Keratinocyte (primary cell): ENCODE measurements at regions not wholly inside any gene's neighbourhood (a gene's known extent, or its start where the extent isn't known, plus 50 kb on each side); places are given as distances from the start of the nearest gene placed in this dataset.
"Not testable (repeated sequence)": the region's sequence is repeated elsewhere in the genome, so short reads cannot be mapped to it uniquely, and the experiment has no call there.

Experiments
- DNase-seq: peaks from one replicate; pipeline ENCODE4 v3.0.0-alpha.2; 2011; ENCODE audit warnings: low read depth, missing footprints, low spot score
- FAIRE-seq: peaks from 2 replicates; lab custom pipeline; 2011; peaks lifted over from hg19 to GRCh38; lab: Jason Lieb, UNC
- H2AFZ ChIP-seq: 2 replicates; pipeline ENCODE4 v1.6.0; 2012; ENCODE audit warnings: low read length, control low read depth, inconsistent platforms; ENCODE audit not compliant: control insufficient read depth
- H3K27ac ChIP-seq: 2 replicates; pipeline ENCODE4 v1.5.1; 2011; ENCODE audit warnings: low read length; ENCODE audit not compliant: control insufficient read depth, insufficient read depth
- H3K27me3 ChIP-seq: 3 replicates; pipeline ENCODE4 v1.6.0; 2011; ENCODE audit warnings: low read length; ENCODE audit not compliant: control insufficient read depth, insufficient read depth; ENCODE audit errors: extremely low read depth
- H3K36me3 ChIP-seq, 2 experiments: 2 replicates in 1 of 2; 3 replicates in 1 of 2; pipeline ENCODE4 v1.5.1; 2011; ENCODE audit warnings: low read length in 2 of 2, mild to moderate bottlenecking in 1 of 2; ENCODE audit not compliant: control insufficient read depth in 2 of 2, insufficient read depth in 2 of 2; ENCODE audit errors: extremely low read depth in 1 of 2
- H3K4me1 ChIP-seq: 3 replicates; pipeline ENCODE4 v1.5.1; 2011; ENCODE audit warnings: low read length; ENCODE audit not compliant: control insufficient read depth, insufficient read depth; ENCODE audit errors: extremely low read depth
- H3K4me2 ChIP-seq: 3 replicates; pipeline ENCODE4 v1.6.0; 2011; ENCODE audit warnings: low read depth, low read length; ENCODE audit not compliant: control insufficient read depth, insufficient read depth; ENCODE audit errors: extremely low read depth
- H3K4me3 ChIP-seq, 3 experiments: fragments of 200-600 bp in 1 of 3; sonication (generic) in 1 of 3; 2 replicates in 2 of 3; 3 replicates in 1 of 3; pipeline ENCODE4 v1.5.1; 2011 to 2016; ENCODE audit warnings: low read length in 3 of 3, mild to moderate bottlenecking in 3 of 3, control low read depth in 2 of 3, inconsistent platforms in 1 of 3, low read depth in 1 of 3, mixed read lengths in 1 of 3, mixed run types in 1 of 3, moderate library complexity in 1 of 3; ENCODE audit not compliant: control insufficient read depth in 2 of 3, insufficient read depth in 2 of 3; ENCODE audit errors: extremely low read depth in 1 of 3
- H3K79me2 ChIP-seq: 2 replicates; pipeline ENCODE4 v1.6.0; 2012; ENCODE audit warnings: low read length; ENCODE audit not compliant: control insufficient read depth, insufficient read depth
- H3K9ac ChIP-seq: 3 replicates; pipeline ENCODE4 v1.6.0; 2011; ENCODE audit warnings: low read length; ENCODE audit not compliant: control insufficient read depth, insufficient read depth; ENCODE audit errors: extremely low read depth
- H3K9me1 ChIP-seq: 3 replicates; pipeline ENCODE4 v1.6.0; 2011; ENCODE audit warnings: low read length; ENCODE audit not compliant: control insufficient read depth, insufficient read depth; ENCODE audit errors: extremely low read depth
- H3K9me3 ChIP-seq: 2 replicates; pipeline ENCODE4 v1.5.1; 2012; ENCODE audit warnings: low read depth, low read length; ENCODE audit not compliant: control insufficient read depth
- H4K20me1 ChIP-seq: 3 replicates; pipeline ENCODE4 v1.6.0; 2011; ENCODE audit warnings: low read length; ENCODE audit not compliant: control insufficient read depth, insufficient read depth; ENCODE audit errors: extremely low read depth
- EZH2 ChIP-seq: IDR thresholded peaks from one replicate; pipeline ENCODE4 v1.6.1; 2012; ENCODE audit warnings: inconsistent platforms, mild to moderate bottlenecking, low read length, moderate library complexity
- dilution Hi-C: fragments of 300-500 bp; cut with MboI; formaldehyde crosslinking; loops from one replicate; pipeline ENCODE4 v1.7.0; 2020; ENCODE audit warnings: low sequenced_read_pairs; ENCODE audit not compliant: extremely low pct_ligation_motif_present
- TF ChIP-seq, protein P1 (sequence below), 3 experiments: IDR thresholded peaks in 1 of 3; conservative IDR thresholded peaks in 1 of 3; optimal IDR thresholded peaks in 1 of 3; 2 replicates in 2 of 3; 3 replicates in 1 of 3; pipeline versions ENCODE3 to v1.5.1; 2011; ENCODE audit warnings: low read length in 3 of 3, mild to moderate bottlenecking in 3 of 3, moderate library complexity in 2 of 3, control low read depth in 1 of 3, inconsistent platforms in 1 of 3; ENCODE audit not compliant: insufficient read depth in 2 of 3; ENCODE audit errors: extremely low read depth in 1 of 3

DNA sequence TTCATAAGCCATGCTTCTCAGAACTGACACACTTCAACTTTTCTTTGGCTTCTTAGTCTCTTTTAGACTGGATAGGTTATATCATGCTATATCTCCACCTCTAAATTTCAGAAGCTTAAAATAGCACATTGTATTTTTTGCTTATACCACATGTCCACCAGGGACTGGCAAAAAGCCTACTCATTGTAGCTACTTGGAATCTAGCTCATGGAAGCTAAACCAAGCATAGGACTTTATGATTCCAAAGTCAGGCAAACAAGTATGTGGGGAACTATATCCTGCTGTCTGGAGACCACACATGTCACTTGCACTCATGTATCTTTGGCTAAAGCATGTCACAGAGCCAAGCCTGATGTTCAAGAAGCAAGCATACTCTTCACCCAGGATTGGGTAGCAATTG is 245.0 kb upstream of the RASGRP1 start:
- Histone ChIP-seq H3K27me3 (no peaks in the 10 kb centered on the region), H3K79me2 (no peaks in the 10 kb centered on the region), H3K4me1 (no peaks in the 10 kb centered on the region), H3K9me3 (no peaks in the 10 kb centered on the region), H3K27ac (no peak overlapping the region), H2AFZ (no peak overlapping the region), H3K36me3 (no peaks in the 10 kb centered on the region), H3K9ac (no peak overlapping the region), H4K20me1 (no peaks in the 10 kb centered on the region), H3K9me1 (no peaks in the 10 kb centered on the region), H3K4me2 (no peak overlapping the region), H3K4me3 (no peak overlapping the region)
- dilution Hi-C loops, result no loop called here
- DNase-seq, result no peak
- TF ChIP-seq, protein P1, sequence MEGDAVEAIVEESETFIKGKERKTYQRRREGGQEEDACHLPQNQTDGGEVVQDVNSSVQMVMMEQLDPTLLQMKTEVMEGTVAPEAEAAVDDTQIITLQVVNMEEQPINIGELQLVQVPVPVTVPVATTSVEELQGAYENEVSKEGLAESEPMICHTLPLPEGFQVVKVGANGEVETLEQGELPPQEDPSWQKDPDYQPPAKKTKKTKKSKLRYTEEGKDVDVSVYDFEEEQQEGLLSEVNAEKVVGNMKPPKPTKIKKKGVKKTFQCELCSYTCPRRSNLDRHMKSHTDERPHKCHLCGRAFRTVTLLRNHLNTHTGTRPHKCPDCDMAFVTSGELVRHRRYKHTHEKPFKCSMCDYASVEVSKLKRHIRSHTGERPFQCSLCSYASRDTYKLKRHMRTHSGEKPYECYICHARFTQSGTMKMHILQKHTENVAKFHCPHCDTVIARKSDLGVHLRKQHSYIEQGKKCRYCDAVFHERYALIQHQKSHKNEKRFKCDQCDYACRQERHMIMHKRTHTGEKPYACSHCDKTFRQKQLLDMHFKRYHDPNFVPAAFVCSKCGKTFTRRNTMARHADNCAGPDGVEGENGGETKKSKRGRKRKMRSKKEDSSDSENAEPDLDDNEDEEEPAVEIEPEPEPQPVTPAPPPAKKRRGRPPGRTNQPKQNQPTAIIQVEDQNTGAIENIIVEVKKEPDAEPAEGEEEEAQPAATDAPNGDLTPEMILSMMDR (optimal IDR thresholded peaks at IDR 0.05 in 1 of 3, IDR thresholded peaks at IDR 0.05 in 1 of 3, conservative IDR thresholded peaks at IDR 0.05 in 1 of 3; ENCODE audit: extremely low read depth in 1 of 3, insufficient read depth in 2 of 3, low read length in 3 of 3), result no peak
- TF ChIP-seq EZH2, result no peak
- no peak for FAIRE-seq

DNA sequence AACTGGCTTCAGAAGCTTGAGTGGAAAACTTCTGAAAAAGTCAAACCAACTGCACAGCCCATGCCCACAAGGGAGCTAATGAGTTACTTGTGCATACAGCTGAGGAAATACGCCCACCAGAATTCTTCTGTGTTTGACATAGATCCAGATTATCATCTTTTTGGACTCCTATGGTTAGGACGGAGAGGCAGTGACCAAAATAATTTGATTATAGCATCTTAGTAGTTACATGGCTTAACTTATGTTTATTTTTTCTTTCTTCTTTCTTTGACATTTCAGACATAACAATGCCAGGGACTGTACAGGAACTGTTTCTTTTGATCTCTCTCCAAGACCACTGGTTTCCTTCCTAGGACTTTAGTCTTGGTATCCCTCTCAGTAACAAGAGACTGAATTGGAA is 246.1 kb upstream of the RASGRP1 start:
- dilution Hi-C loops, result no loop called here

DNA sequence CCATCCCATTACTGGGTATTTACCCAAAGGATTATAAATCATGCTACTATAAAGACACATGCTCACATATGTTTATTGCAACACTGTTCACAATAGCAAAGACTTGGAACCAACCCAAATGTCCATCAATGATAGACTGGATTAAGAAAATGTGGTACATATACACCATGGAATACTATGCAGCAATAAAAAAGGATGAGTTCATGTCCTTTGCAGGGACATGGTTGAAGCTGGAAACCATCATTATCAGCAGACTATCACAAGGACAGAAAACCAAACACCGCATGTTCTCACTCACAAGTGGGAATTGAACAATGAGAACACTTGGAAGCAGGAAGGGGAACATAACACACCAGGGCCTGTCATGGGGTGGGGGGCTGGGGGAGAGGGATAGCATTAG is 249.6 kb upstream of the RASGRP1 start:
- DNase-seq, H3K4me3 ChIP-seq, H3K9ac ChIP-seq, H3K4me1 ChIP-seq, H3K27me3 ChIP-seq, H2AFZ ChIP-seq, H4K20me1 ChIP-seq, H3K4me2 ChIP-seq, H3K36me3 ChIP-seq, H3K9me3 ChIP-seq, dilution Hi-C loops, FAIRE-seq, H3K79me2 ChIP-seq, H3K9me1 ChIP-seq, H3K27ac ChIP-seq: not testable (repeated sequence)

More for the DNA sequence above, 246.1 kb upstream of the RASGRP1 start:
- H3K9me3 ChIP-seq, result no peaks in the 10 kb centered on the region
- TF ChIP-seq EZH2, result no peak
- TF ChIP-seq, protein P1 (optimal IDR thresholded peaks at IDR 0.05 in 1 of 3, IDR thresholded peaks at IDR 0.05 in 1 of 3, conservative IDR thresholded peaks at IDR 0.05 in 1 of 3; ENCODE audit: extremely low read depth in 1 of 3, insufficient read depth in 2 of 3, low read length in 3 of 3), result no peak
- H4K20me1 ChIP-seq, result no peaks in the 10 kb centered on the region
- no peaks in the 10 kb centered on the region for H3K27me3 ChIP-seq
- no peak overlapping the region for H3K4me2 ChIP-seq
- H2AFZ ChIP-seq, result no peak overlapping the region
- H3K4me1 ChIP-seq, result no peaks in the 10 kb centered on the region
- FAIRE-seq, result no peak
- H3K9ac ChIP-seq, result no peak overlapping the region
- H3K27ac ChIP-seq, result no peak overlapping the region
- no peaks in the 10 kb centered on the region for H3K79me2 ChIP-seq
- no peak overlapping the region for H3K4me3 ChIP-seq
- DNase-seq, result no peak
- H3K36me3 ChIP-seq, result no peaks in the 10 kb centered on the region
- H3K9me1 ChIP-seq, result no peaks in the 10 kb centered on the region
